H54 (cell line): ENCODE measurements at regions not wholly inside any gene's neighbourhood (a gene's known extent, or its start where the extent isn't known, plus 50 kb on each side); places are given as distances from the start of the nearest gene placed in this dataset.
"Not testable (repeated sequence)": the region's sequence is repeated elsewhere in the genome, so short reads cannot be mapped to it uniquely, and the experiment has no call there.

Experiments
- DNase-seq: peaks from one replicate; pipeline ENCODE4 v3.0.0; 2011; ENCODE audit warnings: low spot score, mixed read lengths; ENCODE audit not compliant: insufficient read length
- FAIRE-seq: peaks from 3 replicates; lab custom pipeline; 2011; peaks lifted over from hg19 to GRCh38; lab: Jason Lieb, UNC
- POLR2A ChIP-seq: IDR thresholded peaks from 2 replicates; pipeline ENCODE4 v1.6.1; 2011; ENCODE audit warnings: low read depth, mild to moderate bottlenecking, low read length

- DNase-seq (no peak), FAIRE-seq (no peak)
- no peak for TF ChIP-seq POLR2A
Measured at GRCh38 chr2:107466241-107466640, 360.5 kb upstream of the RGPD4 start.

GRCh38 chr2:107466984-107467773 lies 359.5 kb upstream of the RGPD4 start:
- no peak for TF ChIP-seq POLR2A
- no peak for DNase-seq
- no peak for FAIRE-seq

- FAIRE-seq (no peak), DNase-seq (no peak)
Measured at GRCh38 chr2:107469437-107469995, 357.2 kb upstream of the RGPD4 start.

GRCh38 chr2:107473150-107473549 lies 353.5 kb upstream of the RGPD4 start:
- no peak for TF ChIP-seq POLR2A
- DNase-seq: no peak

More at GRCh38 chr2:107469437-107469995, 357.2 kb upstream of the RGPD4 start:
- TF ChIP-seq POLR2A: no peak

GRCh38 chr2:107475859-107476258 lies 350.8 kb upstream of the RGPD4 start:
- DNase-seq (no peak), FAIRE-seq (no peak)
- TF ChIP-seq POLR2A: no peak

More at GRCh38 chr2:107473150-107473549, 353.5 kb upstream of the RGPD4 start:
- no peak for FAIRE-seq

- no peak for TF ChIP-seq POLR2A
- FAIRE-seq (no peak), DNase-seq (no peak)
Measured at GRCh38 chr2:107502539-107502938, 324.2 kb upstream of the RGPD4 start.

- DNase-seq (no peak), FAIRE-seq (no peak)
- TF ChIP-seq POLR2A: no peak
Measured at GRCh38 chr2:107511970-107512789, 314.5 kb upstream of the RGPD4 start.

- FAIRE-seq: no peak
Measured at GRCh38 chr2:107525406-107525805, 301.3 kb upstream of the RGPD4 start.

GRCh38 chr2:107529146-107529545 lies 297.5 kb upstream of the RGPD4 start:
- no peak for TF ChIP-seq POLR2A
- peak; percentile 20 for FAIRE-seq
- DNase-seq: no peak

More at GRCh38 chr2:107525406-107525805, 301.3 kb upstream of the RGPD4 start:
- no peak for TF ChIP-seq POLR2A
- DNase-seq: no peak

GRCh38 chr2:107530046-107530445 lies 296.6 kb upstream of the RGPD4 start:
- FAIRE-seq: no peak
- DNase-seq: no peak
- no peak for TF ChIP-seq POLR2A

- FAIRE-seq (no peak), DNase-seq (no peak)
- TF ChIP-seq POLR2A: no peak
Measured at GRCh38 chr2:107534926-107535325, 291.8 kb upstream of the RGPD4 start.

GRCh38 chr2:107535905-107536689 lies 290.6 kb upstream of the RGPD4 start:
- not testable (repeated sequence) for DNase-seq, FAIRE-seq

- no peak for DNase-seq
- TF ChIP-seq POLR2A: no peak
- no peak for FAIRE-seq
Measured at GRCh38 chr2:107542314-107542740, 284.4 kb upstream of the RGPD4 start.

- no peak for DNase-seq
- no peak for TF ChIP-seq POLR2A
- no peak for FAIRE-seq
Measured at GRCh38 chr2:107543793-107544192, 282.9 kb upstream of the RGPD4 start.
